ENCODE measurements at regions not wholly inside any gene's neighbourhood (a gene's known extent, or its start where the extent isn't known, plus 50 kb on each side); places are given as distances from the start of the nearest gene placed in this dataset.

GRCh38 chr3:117349566-117349965 is 640.0 kb downstream of the TUSC7 start:
- TF ChIP-seq CTCF (IDR thresholded peaks at IDR 0.05; ENCODE audit: low read depth, low read length): no peak
- no peak for TF ChIP-seq EZH2phosphoT487 (IDR thresholded peaks at IDR 0.05; ENCODE audit: low read depth)

Measured in OCI-LY3 (cell line).